H9 (cell line): ENCODE measurements at regions not wholly inside any gene's neighbourhood (a gene's known extent, or its start where the extent isn't known, plus 50 kb on each side); places are given as distances from the start of the nearest gene placed in this dataset.
"Not testable (repeated sequence)": the region's sequence is repeated elsewhere in the genome, so short reads cannot be mapped to it uniquely, and the experiment has no call there.

ENCODE experiments used
- DNase-seq: peaks from one replicate; pipeline ENCODE4 v3.0.0-alpha.2; 2017
- H2AFZ ChIP-seq: one replicate; pipeline ENCODE4 v1.6.1; 2013; ENCODE audit warnings: mild to moderate bottlenecking, low read length, control low read depth, moderate library complexity
- H2AK5ac ChIP-seq: 2 replicates; pipeline ENCODE4 v1.6.1; 2013; ENCODE audit warnings: low read length, control low read depth, mixed read lengths; ENCODE audit not compliant: insufficient read length
- H2BK120ac ChIP-seq: one replicate; pipeline ENCODE4 v1.6.1; 2013; ENCODE audit warnings: low read depth, mild to moderate bottlenecking, low read length, control low read depth, inconsistent platforms; ENCODE audit not compliant: poor library complexity, severe bottlenecking
- H2BK12ac ChIP-seq: 2 replicates; pipeline ENCODE4 v1.6.1; 2013; ENCODE audit warnings: low read length, control low read depth, mixed read lengths, low read depth; ENCODE audit not compliant: insufficient read length
- H2BK15ac ChIP-seq: 2 replicates; pipeline ENCODE4 v1.6.1; 2013; ENCODE audit warnings: low read depth, low read length, control low read depth
- H2BK20ac ChIP-seq: one replicate; pipeline ENCODE4 v1.6.1; 2013; ENCODE audit warnings: low read depth, mild to moderate bottlenecking, low read length, control low read depth, inconsistent platforms; ENCODE audit not compliant: poor library complexity, severe bottlenecking
- H2BK5ac ChIP-seq: 2 replicates; pipeline ENCODE4 v1.6.1; 2013; ENCODE audit warnings: low read length, control low read depth, mixed read lengths; ENCODE audit not compliant: insufficient read length
- H3K14ac ChIP-seq: 2 replicates; pipeline ENCODE4 v1.6.1; 2013; ENCODE audit warnings: low read length, control low read depth; ENCODE audit not compliant: insufficient read depth
- H3K18ac ChIP-seq: 2 replicates; pipeline ENCODE4 v1.6.1; 2013; ENCODE audit warnings: low read depth, mild to moderate bottlenecking, mixed read lengths, low read length, control low read depth; ENCODE audit not compliant: insufficient read length
- H3K23ac ChIP-seq: 2 replicates; pipeline ENCODE4 v1.6.1; 2013; ENCODE audit warnings: low read length, control low read depth, mixed read lengths, low read depth; ENCODE audit not compliant: insufficient read length
- H3K23me2 ChIP-seq: 2 replicates; pipeline ENCODE4 v1.6.1; 2013; ENCODE audit warnings: low read depth, mild to moderate bottlenecking, mixed read lengths, low read length, control low read depth; ENCODE audit not compliant: insufficient read length, poor library complexity, severe bottlenecking
- H3K27ac ChIP-seq: 2 replicates; pipeline ENCODE4 v1.5.1; 2013; ENCODE audit warnings: low read length, control low read depth, mixed read lengths, low read depth; ENCODE audit not compliant: insufficient read length
- H3K27me3 ChIP-seq: 2 replicates; pipeline ENCODE4 v1.6.1; 2013; ENCODE audit warnings: low read length, control low read depth, inconsistent platforms; ENCODE audit not compliant: insufficient read depth
- H3K4ac ChIP-seq: 2 replicates; pipeline ENCODE4 v1.6.1; 2013; ENCODE audit warnings: low read depth, mild to moderate bottlenecking, control low read depth, inconsistent platforms, low read length, moderate library complexity
- H3K4me1 ChIP-seq: 2 replicates; pipeline ENCODE4 v1.6.1; 2013; ENCODE audit warnings: low read length, control low read depth, inconsistent platforms; ENCODE audit not compliant: insufficient read depth
- H3K4me2 ChIP-seq: 2 replicates; pipeline ENCODE4 v1.6.1; 2013; ENCODE audit warnings: low read length, control low read depth, mixed read lengths; ENCODE audit not compliant: insufficient read length, insufficient read depth
- H3K56ac ChIP-seq: 2 replicates; pipeline ENCODE4 v1.6.1; 2013; ENCODE audit warnings: low read depth, mild to moderate bottlenecking, mixed read lengths, low read length, control low read depth; ENCODE audit not compliant: insufficient read length
- H3K79me1 ChIP-seq: 2 replicates; pipeline ENCODE4 v1.6.1; 2013; ENCODE audit warnings: low read depth, mild to moderate bottlenecking, moderate library complexity, low read length, control low read depth, inconsistent platforms; ENCODE audit not compliant: insufficient read depth, poor library complexity, severe bottlenecking
- H3K79me2 ChIP-seq: 2 replicates; pipeline ENCODE4 v1.6.1; 2013; ENCODE audit warnings: low read length, control low read depth, inconsistent platforms; ENCODE audit not compliant: insufficient read depth
- H3K9ac ChIP-seq: 2 replicates; pipeline ENCODE4 v1.6.1; 2013; ENCODE audit warnings: low read length, control low read depth, mixed read lengths; ENCODE audit not compliant: insufficient read length; ENCODE audit errors: extremely low read depth
- H3K9me3 ChIP-seq: one replicate; pipeline ENCODE4 v1.6.1; 2013; ENCODE audit warnings: low read depth, low read length, inconsistent platforms; ENCODE audit not compliant: control insufficient read depth
- H3T11ph ChIP-seq: one replicate; pipeline ENCODE4 v1.6.1; 2013; ENCODE audit warnings: mild to moderate bottlenecking, low read length, control low read depth, inconsistent platforms
- H4K20me1 ChIP-seq: one replicate; pipeline ENCODE4 v1.6.1; 2013; ENCODE audit not compliant: control insufficient read depth, insufficient read length, insufficient read depth
- H4K5ac ChIP-seq: 2 replicates; pipeline ENCODE4 v1.6.1; 2013; ENCODE audit warnings: low read depth, mild to moderate bottlenecking, mixed read lengths, low read length, control low read depth; ENCODE audit not compliant: insufficient read length
- H4K8ac ChIP-seq: replicated peaks from 2 replicates; pipeline ENCODE4 v1.6.1; 2013; ENCODE audit warnings: low read length, control low read depth, mixed read lengths, low read depth; ENCODE audit not compliant: insufficient read length
- H4K91ac ChIP-seq: 2 replicates; pipeline ENCODE4 v1.6.1; 2013; ENCODE audit warnings: low read depth, mild to moderate bottlenecking, moderate library complexity, mixed read lengths, low read length, control low read depth; ENCODE audit not compliant: insufficient read length
- H3K27ac Mint-ChIP-seq, 3 experiments: 2 replicates in 2 of 3; 3 replicates in 1 of 3; pipeline ENCODE4 v1.8.0; 2020 to 2021; ENCODE audit warnings: mixed read lengths in 3 of 3, mild to moderate bottlenecking in 1 of 3, moderate library complexity in 1 of 3
- H3K27me3 Mint-ChIP-seq: 2 replicates; pipeline ENCODE4 v1.8.0; 2021; ENCODE audit warnings: low read depth, mild to moderate bottlenecking, moderate library complexity, mixed read lengths
- H3K36me3 Mint-ChIP-seq, 3 experiments: 2 replicates in 2 of 3; 3 replicates in 1 of 3; pipeline ENCODE4 v1.8.0; 2020 to 2021; ENCODE audit warnings: low read depth in 3 of 3, mixed read lengths in 3 of 3; ENCODE audit not compliant: insufficient read depth in 1 of 3
- H3K4me1 Mint-ChIP-seq, 2 experiments: 2 replicates each; pipeline ENCODE4 v1.8.0; 2020; ENCODE audit warnings: mixed read lengths in 2 of 2
- H3K4me3 Mint-ChIP-seq, 2 experiments: 2 replicates in 1 of 2; 3 replicates in 1 of 2; pipeline ENCODE4 v1.8.0; 2020 to 2021; ENCODE audit warnings: mild to moderate bottlenecking in 2 of 2, mixed read lengths in 2 of 2, moderate library complexity in 1 of 2
- H3K9me3 Mint-ChIP-seq, 2 experiments: 2 replicates in 1 of 2; 3 replicates in 1 of 2; pipeline ENCODE4 v1.8.0; 2020; ENCODE audit warnings: mild to moderate bottlenecking in 2 of 2, mixed read lengths in 2 of 2, moderate library complexity in 1 of 2
- CTCF ChIP-seq: fragments of 200-600 bp; sonication (generic); conservative IDR thresholded peaks from 3 replicates; pipeline ENCODE4 v1.8.0; 2021; ENCODE audit warnings: antibody characterized with exemption, mild to moderate bottlenecking
- WGBS: extraction: QIAGEN DNeasy Blood & Tissue Kit; methylation state at CpG from one replicate; pipeline ENCODE4 v1.1.7; 2013; ENCODE audit warnings: missing lambda C conversion rate, low lambda C conversion rate, mixed read lengths; ENCODE audit not compliant: insufficient read length; ENCODE audit errors: extremely low coverage; 5-methylcytosine and 5-hydroxymethylcytosine counted together

DNA sequence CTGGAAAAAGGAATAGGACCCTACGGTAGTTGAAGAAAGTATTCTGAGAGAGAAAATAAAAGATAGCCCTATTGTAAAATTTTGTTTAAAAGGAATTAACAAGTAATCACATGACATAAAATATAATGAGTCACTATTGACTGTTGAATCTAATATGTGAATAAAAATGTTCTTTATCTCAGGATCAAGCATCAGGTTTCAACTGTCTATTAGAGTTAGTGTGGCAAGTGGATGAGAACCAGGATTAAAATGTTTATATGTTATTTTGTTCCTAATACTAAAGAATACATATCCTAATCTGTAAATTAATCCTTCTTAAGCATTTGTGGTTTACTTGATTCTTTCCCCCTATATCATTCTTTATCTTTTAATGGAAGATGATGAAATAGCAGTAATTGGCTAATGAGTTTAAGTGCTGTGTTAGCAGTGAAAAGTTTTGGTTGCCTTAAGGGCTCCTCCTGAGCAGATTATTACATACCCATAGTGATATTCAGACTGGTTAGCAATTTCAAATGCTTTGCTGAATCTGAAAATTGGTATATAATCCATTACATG, 101.8 kb upstream of the BCHE start:
- Histone ChIP-seq H3K79me2 (no peaks in the 10 kb centered on the region), H4K5ac (no peak overlapping the region), H4K91ac (no peak overlapping the region), H3K9me3 (no peaks in the 10 kb centered on the region), H3K4me1 (no peaks in the 10 kb centered on the region), H2BK12ac (no peak overlapping the region), H2AFZ (no peak overlapping the region), H3K27me3 (no peaks in the 10 kb centered on the region), H3K23me2 (no peaks in the 10 kb centered on the region), H3K79me1 (no peaks in the 10 kb centered on the region), H3K56ac (no peak overlapping the region), H4K8ac (no peak overlapping the region), H3K4me2 (no peak overlapping the region), H2BK5ac (no peak overlapping the region), H4K20me1 (no peaks in the 10 kb centered on the region), H3K23ac (no peak overlapping the region), H3K14ac (no peak overlapping the region), H2AK5ac (no peak overlapping the region), H3K9ac (no peak overlapping the region), H3K18ac (no peak overlapping the region), H2BK15ac (no peak overlapping the region), H2BK120ac (no peak overlapping the region), H3T11ph (no peak overlapping the region), H3K27ac (no peak overlapping the region), H3K4ac (no peak overlapping the region), H2BK20ac (no peak overlapping the region)
- H3K4me3 Mint-ChIP-seq, result no peak overlapping the region
- no peaks in the 10 kb centered on the region for H3K27me3 Mint-ChIP-seq
- H3K4me1 Mint-ChIP-seq, result no peaks in the 10 kb centered on the region
- H3K9me3 Mint-ChIP-seq, result peaks cover 12% of the 10 kb centered on the region in 2 experiments
- no peak for DNase-seq
- H3K36me3 Mint-ChIP-seq, result peaks cover 4 to 11% (median 5%) of the 10 kb centered on the region in 3 experiments; a peak in 5 of 7 replicates
- TF ChIP-seq CTCF, result no peak
- no CpG with 5 or more reads among the region's 1 CpG for WGBS
- H3K27ac Mint-ChIP-seq, result no peak overlapping the region

- not testable (repeated sequence) for H3K23me2 ChIP-seq, H3K23ac ChIP-seq, H2BK20ac ChIP-seq, H3T11ph ChIP-seq, H2AFZ ChIP-seq, H4K8ac ChIP-seq, H3K79me2 ChIP-seq, H3K4me1 ChIP-seq, H3K4me1 Mint-ChIP-seq, H3K18ac ChIP-seq, H3K56ac ChIP-seq, H3K27ac Mint-ChIP-seq, H3K9me3 ChIP-seq, H2AK5ac ChIP-seq, H4K5ac ChIP-seq, H2BK5ac ChIP-seq, DNase-seq, H2BK15ac ChIP-seq, H2BK12ac ChIP-seq, H2BK120ac ChIP-seq, H4K20me1 ChIP-seq, H3K4me2 ChIP-seq, H3K14ac ChIP-seq, H3K27me3 ChIP-seq, H3K27me3 Mint-ChIP-seq, H3K4ac ChIP-seq, H3K27ac ChIP-seq, H4K91ac ChIP-seq, H3K79me1 ChIP-seq, H3K9ac ChIP-seq, H3K4me3 Mint-ChIP-seq
- Mint-ChIP-seq H3K36me3 (peaks cover 4 to 11% (median 5%) of the 10 kb centered on the region in 3 experiments; a peak in 5 of 7 replicates), H3K9me3 (peaks cover 12% of the 10 kb centered on the region in 2 experiments)
- no CpG with 5 or more reads among the region's 1 CpG for WGBS
These were observed 98.9 kb upstream of the BCHE start for GRCh38 chr3:165936081-165936480.
